EH (cell line): ENCODE measurements at regions not wholly inside any gene's neighbourhood (a gene's known extent, or its start where the extent isn't known, plus 50 kb on each side); places are given as distances from the start of the nearest gene placed in this dataset.
"Not testable (repeated sequence)": the region's sequence is repeated elsewhere in the genome, so short reads cannot be mapped to it uniquely, and the experiment has no call there.

ENCODE experiments used
- DNase-seq: peaks from one replicate; pipeline ENCODE4 v3.0.0-alpha.2; 2015; ENCODE audit warnings: low read depth

DNA sequence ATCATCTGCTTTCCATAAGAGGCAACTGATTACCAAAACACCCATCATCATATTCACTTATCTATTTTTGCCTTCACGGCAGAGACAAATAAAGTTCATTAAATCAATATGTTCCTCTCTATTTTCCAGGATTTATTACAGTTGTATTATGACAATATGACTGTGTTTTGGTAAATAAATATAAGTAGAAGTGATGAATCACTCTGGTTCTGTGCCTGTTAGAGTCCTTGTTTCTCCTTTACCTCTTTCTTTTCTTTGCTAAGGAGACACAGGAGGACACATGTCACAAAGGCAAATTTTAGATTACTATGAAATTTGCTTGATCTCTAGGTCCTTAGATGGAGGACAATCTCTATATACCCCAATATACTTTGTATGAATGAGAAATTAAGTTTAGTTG is 152.6 kb upstream of the PLSCR5 start:
- no peak for DNase-seq

DNA sequence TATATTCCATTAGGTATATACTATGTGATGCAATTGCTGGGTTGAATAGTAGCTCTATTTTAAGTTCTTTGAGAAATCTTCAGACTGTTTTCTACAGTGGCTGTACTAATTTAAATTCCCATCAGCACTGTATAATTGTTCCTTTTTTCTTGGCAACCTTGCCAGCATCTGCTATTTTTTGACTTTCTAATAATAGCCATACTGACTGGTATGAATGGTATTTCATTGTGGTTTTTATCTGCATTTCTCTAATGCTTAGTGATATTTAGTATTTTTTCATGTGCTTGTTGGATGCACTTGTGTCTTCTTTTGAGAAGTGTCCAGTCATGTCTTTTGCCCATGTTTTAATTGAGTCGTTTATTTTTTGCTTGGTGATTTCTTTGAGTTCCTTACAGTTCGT is 145.1 kb upstream of the PLSCR5 start:
- peak; percentile 92 for DNase-seq

DNA sequence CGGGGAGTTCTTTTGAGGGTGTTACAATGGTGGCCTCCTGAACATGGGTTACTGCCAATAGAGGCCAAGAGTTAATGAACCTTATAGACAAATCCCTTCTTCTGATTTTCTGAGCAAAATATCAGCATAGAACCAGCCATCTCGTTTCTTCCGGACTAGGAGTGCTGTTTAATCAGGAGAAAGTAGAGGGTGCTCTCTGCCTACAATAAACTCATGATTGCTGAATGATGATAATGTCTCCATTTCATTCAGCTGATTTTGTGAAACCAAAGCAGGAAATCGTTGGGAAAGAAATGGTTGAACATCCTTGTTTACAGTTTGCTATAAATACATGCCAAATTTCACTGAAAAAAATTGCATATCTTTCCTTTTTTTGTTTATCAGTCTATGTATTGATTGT is 142.8 kb upstream of the PLSCR5 start:
- DNase-seq = peak; percentile 77

DNA sequence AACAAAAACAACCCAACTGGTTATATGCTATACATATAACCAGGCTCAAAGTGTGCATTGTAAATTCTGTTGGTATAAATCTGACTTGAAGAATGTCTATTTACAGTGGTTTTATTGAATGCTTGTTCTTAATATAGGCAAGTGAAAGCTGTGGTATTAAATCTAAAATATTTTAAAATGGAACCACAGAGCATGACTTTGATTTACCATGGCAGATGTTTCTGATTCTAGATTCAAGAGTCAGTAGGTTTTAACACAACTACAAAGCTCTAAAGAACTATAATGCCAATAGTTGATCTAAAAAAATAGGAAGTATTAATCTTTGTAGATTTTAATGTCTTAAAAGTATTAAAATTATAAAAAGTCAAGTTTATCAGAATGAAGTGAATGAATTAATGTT is 141.9 kb upstream of the PLSCR5 start:
- peak; percentile 20 for DNase-seq

DNA sequence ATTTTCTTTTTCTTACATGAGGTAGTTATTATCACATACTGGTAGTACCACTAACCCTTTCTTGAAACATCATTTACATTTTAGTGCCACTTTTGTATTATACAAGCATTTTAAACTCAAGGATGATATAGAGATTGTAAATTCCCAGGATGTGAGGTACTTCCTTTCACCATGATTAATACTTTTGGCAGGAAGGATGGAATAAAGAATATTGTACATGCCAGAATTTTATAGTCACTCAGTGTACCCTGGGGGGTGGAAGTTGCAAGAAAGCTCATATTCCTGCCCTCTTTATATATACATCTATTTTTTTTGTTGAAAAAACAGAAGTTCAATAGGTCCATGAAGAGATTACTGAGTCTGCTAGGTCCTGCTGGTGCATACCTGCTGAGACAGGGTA is 141.0 kb upstream of the PLSCR5 start:
- peak; percentile 88 for DNase-seq

DNA sequence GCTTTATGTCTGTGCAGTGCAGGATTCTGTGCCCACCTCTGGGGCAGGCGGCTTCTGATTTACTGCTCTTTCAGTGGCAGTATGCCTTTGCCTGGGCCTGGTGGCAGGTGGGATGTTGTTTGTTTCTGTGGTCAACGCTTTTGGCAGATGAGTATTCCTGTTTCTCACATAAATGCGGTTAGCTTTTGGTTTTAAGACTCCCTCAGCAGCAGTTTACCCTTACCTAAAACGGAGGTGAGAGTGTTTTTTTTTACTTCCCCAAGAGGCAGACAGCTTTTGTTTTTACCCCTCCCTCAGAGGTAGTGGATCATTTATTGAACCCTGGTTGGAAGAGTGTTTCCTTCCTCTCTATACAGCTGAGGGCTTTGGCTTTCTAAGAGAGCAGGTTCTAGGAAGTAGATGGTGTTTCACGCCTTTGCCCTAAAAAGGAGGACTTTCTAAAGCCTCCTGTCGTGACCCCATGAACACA is 134.1 kb upstream of the PLSCR5 start:
- no peak for DNase-seq

DNA sequence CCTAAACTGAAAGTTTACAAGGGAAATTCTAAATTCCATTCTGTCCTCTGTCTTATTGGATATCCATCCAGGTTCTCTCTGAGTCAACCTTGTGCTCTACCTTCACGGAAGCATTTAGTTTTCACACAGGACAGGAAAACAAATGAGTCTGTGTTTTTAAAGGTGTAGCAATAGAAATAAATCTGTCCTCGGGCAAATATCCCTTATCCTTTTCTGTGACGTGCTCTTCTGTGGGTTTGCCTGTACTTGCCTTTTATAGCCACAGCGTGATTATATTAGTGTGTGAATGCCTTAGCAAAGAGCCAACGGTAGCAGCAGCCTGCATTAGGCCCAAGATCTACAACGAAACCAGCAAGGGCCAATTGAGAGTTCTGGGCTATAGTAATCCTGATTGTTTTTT is 127.2 kb upstream of the PLSCR5 start:
- DNase-seq = no peak

DNA sequence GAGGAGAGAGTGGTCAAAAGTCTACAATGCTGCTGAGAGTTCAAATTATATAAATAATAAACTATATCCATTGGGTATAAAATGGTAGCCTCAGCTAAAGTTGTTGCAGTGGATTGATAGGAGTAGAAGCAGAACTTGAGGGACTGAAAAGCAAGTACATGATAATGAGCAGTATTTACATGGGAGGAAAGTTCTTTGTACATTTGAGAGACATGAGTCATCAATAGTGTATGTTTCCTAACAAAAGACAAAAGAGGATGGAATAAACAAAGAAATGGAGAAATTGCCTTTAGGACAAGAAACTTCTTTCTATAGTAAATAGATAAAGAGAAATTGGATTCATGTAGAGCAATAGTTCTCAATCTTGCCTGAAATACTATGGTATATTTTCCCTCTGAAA is 110.0 kb upstream of the PLSCR5 start:
- DNase-seq = peak; percentile 45

DNA sequence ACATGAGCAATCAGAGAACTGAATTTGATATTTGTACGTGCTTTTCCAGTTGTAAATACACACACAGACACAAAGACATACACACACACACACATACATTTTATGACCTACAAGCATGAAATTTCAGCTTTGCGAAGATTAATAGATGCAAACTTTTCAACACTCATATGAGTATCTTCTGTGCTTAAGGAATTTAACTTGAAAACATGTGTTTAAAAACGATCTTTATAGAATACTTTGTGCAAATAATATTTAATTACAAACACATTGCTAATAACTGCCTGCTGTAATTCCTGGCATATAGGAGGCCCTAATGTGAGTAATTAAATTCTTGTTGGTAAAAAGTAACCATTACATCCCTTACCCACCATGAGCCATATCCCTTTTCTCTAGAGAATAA is 107.7 kb upstream of the PLSCR5 start:
- DNase-seq = peak; percentile 10

DNA sequence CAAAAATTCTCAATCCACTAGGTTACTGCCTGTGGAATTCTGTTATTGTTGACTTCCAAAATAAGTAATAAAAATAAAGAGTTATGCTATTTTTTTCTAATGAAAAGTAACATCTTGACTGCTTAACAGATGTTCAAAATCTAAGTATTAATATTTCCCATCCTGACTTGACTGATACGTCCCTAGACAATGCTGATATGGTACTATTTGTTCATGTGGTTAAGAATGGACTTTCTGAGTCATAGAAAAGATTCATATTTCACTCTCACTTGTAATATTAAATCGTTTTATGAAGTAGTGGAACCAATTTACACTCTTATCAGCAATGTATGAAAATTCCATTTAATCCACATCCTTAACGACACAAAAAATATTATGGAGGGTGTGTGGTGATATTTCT is 104.8 kb upstream of the PLSCR5 start:
- no peak for DNase-seq

DNA sequence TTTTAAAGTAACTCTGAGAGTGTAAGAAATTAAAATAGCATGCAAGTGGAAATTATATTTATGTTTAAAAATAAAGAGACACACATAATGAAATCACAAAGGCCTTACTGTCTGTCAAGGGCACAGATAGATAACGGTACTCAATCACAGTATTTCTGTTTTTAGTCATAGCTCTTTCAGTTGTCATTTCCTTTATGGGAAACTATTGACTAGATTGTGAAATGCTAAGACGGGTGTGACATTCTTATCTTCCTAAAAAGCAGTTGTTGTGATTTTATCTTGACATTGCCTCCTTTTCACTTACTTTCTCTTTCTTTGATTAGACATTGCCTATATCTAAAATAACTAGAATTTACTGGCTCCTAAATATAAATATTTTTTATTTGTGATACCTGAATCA is 100.1 kb upstream of the PLSCR5 start:
- no peak for DNase-seq

DNA sequence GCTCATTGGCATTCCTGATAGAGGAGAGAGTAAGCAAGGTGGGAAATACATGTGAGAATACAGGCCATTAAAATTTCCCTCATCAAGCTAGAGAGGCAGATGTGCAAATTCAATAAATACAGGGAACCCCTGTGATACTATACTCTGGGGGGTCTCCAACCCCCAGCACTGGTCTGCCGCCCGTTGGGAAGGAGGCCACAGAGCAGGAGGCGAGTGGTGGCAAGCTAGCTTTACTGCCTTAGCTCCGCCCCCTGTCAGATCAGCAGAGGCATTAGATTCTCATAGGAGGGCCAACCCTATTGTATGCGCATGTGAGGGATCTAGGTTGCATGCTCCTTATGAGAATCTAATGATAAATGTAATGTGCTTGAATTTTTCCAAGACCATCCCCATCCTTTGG is 97.1 kb upstream of the PLSCR5 start:
- no peak for DNase-seq

DNA sequence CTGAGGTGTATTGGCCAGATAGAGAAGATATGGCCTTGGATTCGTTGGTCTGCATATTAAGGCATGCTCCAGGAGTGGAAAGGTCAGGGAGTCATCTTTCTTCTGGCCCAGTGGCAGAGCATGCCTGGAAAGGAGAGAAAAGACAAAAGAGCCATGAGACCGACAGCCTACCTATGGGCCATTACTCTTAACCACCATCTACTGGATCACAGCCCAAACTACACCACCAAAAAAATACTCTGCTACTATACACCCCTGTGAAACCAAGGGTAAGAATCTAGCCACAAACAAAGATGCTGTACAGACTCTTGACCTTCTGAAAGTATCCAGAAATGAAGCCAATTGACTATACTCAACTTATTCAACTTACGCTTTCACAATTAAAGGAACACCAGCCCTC is 96.1 kb upstream of the PLSCR5 start:
- DNase-seq = no peak

DNA sequence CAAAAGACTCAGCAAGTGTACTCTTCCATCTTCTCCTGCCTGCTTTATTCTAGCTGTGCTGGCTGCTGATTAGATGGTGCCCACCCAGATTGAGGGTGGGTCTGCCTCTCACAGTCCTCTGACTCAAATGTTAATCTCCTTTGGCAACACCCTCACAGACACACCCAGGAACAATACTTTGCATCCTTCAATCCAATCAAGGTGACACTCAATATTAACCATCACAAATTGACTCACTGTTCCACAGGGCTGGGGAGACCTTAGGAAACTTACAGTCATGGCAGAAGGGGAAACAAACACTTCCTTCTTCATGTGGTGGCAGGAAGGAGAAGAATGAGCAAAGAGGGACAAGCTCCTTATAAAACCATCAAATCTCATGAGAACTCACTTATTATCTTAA is 94.9 kb upstream of the PLSCR5 start:
- not testable (repeated sequence) for DNase-seq

DNA sequence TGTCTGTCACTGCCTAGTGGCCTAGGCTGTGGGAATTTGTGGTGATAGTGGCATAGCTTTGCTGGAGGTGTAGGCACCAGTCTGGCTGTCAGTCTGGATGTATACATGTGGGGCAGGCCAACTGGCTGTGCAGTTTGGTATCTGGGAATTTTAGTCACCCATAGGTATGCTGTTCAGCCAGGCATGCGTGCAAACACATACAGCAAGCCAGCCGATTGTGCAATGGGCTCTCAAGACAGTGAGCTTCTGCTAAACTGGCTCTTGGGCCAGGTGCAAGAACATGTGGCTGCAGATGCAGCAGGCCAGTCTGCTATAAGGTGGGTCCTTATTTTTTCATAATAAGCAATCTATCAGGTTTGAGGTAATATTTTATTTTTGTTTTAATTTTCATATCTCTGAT is 87.1 kb upstream of the PLSCR5 start:
- no peak for DNase-seq

DNA sequence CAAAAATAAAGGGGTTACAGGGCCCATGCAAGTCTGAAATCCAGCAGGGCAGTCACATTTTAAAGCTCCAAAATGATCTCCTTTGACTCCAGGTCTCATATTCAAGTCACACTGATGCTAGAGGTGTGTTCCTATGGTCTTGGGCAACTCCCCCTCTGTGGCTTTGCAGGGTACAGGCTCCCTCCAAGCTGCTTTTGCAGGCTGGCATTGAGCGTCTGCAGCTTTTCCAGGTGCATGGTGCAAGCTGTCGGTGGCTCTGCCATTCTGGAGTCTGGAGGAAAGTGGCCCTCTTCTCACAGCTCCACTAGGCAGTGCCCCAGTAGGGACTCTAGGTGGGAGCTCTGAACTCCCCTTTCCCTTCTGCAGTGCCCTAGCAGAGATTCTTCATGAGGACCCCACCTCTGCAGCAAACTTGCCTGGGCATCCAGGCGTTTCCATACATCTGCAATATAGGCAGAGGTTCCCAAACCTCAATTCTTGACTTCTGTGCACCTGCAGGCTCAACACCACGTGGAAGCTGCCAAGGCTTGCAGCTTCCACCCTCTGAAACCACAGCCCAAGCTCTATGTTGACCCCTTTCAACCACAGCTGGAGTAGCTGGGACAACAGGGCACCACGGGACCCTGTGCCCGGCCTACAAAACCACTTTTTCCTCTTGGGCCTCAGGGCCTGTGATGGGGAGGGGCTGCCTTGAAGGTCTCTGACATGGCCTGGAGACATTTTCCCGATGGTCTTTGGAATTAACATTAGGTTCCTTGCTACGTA is 80.1 kb upstream of the PLSCR5 start:
- no peak for DNase-seq

DNA sequence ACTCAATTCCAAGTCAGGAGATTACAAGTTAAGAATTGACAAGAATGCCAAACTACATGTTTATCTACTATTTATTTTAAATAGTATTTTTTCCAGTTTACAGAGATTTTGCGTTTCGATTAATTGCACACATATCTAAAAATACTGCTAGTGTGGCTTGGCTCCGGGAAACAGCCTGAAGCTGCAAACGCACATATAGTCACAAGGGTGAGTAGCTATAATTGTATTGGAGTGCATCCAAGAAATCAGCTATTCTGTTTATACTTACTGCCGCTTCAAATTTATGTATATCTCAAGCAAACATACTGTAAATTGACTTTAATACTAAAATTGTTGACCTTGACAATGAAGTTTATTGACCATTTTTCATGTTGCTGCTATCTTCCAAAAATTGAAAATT is 77.0 kb upstream of the PLSCR5 start:
- peak; percentile 22 for DNase-seq

DNA sequence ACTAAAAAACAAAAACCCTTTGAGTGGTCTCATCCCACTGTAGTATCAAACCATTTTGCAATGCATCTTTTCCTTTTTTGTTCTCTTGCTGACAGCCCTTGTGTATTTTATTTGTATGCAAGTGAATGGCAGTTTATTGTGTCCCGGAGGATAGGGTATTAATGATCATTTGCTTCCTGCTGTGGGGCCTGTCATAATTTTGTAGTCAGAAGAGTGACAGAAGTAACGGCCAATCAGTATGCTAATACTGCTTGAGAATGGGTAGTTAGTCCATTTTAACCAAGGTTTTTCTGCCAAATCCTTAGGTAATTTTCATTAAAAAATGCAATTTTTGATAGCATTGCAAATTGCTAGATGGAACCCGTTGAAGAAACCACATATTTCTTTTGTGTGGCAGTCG is 75.5 kb upstream of the PLSCR5 start:
- DNase-seq = no peak

DNA sequence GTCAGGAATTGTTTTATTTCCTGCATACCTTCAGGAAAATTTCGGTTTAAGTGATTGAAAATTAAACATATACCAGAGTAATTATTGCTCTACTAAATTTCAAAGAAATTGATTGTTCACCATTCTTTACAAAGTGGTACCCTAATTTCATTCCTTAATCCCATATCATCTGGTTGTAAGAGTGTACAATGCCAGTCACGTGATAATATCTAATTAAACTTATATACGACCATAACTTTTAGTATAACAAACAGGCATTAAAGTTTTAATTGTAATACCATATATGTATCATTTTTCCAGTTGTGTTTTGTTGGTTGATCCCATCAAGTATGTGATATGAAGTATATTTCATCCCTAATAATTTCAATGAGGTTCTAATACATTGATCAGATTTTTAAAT is 74.8 kb upstream of the PLSCR5 start:
- no peak for DNase-seq

DNA sequence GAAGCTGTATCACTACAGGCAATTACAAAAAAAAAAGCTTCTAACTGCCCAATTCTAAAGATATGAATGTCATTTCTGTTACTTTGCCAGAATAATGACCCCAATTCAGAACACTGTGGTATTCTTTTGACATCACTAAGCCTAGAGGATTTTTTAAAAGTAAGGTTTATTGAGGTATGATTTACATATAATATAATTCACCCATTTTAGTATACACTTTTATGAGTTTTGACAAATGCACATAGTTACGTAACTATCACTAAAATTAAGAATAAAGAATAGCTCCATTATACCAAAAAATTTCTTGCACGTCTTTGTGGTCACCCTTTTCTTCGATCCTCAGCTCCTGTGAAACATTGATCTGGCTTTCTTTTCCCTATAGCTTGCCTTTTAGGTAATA is 74.0 kb upstream of the PLSCR5 start:
- DNase-seq = no peak

DNA sequence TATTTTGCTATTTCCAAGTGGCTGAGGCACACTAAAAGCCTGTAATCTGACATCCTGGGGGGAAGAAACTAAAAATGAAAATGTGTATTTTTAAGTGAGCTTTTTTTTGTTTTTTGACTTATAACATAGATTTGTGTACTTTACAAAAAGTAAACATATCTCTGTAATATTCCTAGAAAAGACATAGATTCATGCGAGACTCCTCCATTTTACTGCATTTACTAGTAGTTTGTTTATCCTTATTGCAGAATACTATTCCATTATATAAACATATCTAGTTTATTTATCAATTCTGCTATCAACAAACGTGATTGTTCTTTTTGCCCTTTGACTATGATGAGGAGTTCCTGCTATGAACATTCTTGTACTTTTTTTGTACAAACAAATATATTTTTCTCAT is 67.8 kb upstream of the PLSCR5 start:
- no peak for DNase-seq

DNA sequence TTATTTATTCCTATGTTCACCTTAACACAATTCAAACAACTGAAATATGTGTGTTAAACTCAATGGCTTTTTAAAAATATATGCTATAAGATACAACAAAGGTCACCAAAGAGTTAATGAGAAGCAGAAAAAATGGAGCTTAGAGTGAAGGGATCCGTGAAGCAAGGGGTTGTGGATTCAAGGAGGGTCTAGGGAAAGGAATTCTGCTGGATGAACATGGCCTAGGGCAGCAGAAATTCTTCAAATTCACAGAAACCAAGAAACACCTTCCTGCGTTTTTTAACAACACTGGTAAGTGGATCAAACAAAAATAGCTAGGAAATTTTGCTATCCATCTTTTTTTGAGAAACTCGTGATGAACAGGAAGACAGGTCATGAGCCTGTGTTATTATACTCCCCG is 59.3 kb upstream of the PLSCR5 start:
- no peak for DNase-seq

DNA sequence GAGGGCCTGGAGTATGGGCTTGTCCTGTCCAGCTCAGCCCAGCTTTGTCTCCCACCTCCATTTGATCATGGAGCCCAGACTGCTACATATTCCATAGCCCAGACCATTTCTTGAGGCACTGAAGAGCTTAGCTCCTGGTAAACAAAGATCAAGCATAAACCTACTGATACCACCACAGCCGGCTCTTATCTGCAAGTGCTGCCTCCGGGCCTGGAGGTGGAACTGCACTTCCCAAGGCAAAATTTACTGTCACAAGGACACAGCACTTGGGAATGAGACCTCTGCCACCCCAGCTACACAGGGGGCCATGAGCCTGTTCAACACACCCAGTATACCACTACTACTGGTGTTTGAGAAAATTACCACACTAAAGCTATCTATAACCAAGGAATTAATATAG is 53.7 kb upstream of the PLSCR5 start:
- DNase-seq = no peak

DNA sequence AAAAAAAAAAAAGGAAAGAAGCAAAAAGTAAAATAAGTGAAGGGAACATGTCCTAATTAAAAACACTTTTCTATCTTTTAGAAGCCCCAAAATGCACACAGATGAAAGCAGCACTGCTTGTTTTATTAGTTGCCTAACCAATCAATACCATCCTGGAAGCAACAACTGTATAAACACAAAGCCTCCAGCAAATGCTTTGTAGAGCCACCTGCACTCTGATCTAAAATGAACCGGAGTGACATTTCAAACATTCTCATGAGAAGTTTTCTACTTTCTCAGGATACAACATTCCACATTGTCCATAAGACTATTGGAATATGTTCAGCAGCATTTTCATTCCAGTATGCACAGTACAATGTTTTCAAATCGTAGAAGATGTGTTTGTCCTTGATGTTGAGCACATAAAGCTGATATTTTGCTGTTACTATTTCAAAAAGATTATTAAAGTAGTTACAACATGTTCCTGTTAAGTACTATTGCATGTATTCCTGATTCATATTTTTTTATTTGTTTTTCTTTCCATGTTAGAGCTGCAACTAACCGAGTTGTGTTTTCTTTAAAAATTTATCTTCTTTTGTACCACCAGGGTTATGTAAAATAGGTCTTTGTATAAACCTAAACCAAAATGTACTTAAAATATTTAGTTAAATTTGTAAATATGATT is 50.3 kb upstream of the PLSCR5 start:
- DNase-seq = no peak
